Fibroblast of skin of scalp (primary cell): ENCODE measurements at regions not wholly inside any gene's neighbourhood (a gene's known extent, or its start where the extent isn't known, plus 50 kb on each side); places are given as distances from the start of the nearest gene placed in this dataset.
"Not testable (repeated sequence)": the region's sequence is repeated elsewhere in the genome, so short reads cannot be mapped to it uniquely, and the experiment has no call there.

Experiments
- DNase-seq: peaks from one replicate; pipeline ENCODE4 v3.0.0-alpha.2; 2013

- DNase-seq: no peak
Measured at GRCh38 chr20:60097285-60097684, 139.1 kb downstream of the CDH26 start.

- DNase-seq: no peak
Measured at GRCh38 chr20:60100780-60101179, 142.6 kb downstream of the CDH26 start.

GRCh38 chr20:60101201-60101890 lies 143.1 kb downstream of the CDH26 start:
- no peak for DNase-seq

GRCh38 chr20:60101891-60102281 lies 143.7 kb downstream of the CDH26 start:
- no peak for DNase-seq

- DNase-seq: no peak
Measured at GRCh38 chr20:60102665-60103210, 144.5 kb downstream of the CDH26 start.

GRCh38 chr20:60104993-60105803 lies 147.0 kb downstream of the CDH26 start:
- no peak for DNase-seq

GRCh38 chr20:60106186-60106585 lies 148.0 kb downstream of the CDH26 start:
- not testable (repeated sequence) for DNase-seq

GRCh38 chr20:60107621-60108390 lies 149.6 kb downstream of the CDH26 start:
- no peak for DNase-seq

- DNase-seq: peak; percentile 90
Measured at GRCh38 chr20:60108397-60108796, 150.2 kb downstream of the CDH26 start.

GRCh38 chr20:60113024-60113724 lies 155.0 kb downstream of the CDH26 start:
- no peak for DNase-seq

- no peak for DNase-seq
Measured at GRCh38 chr20:60113771-60114170, 155.5 kb downstream of the CDH26 start.

GRCh38 chr20:60115451-60115850 lies 157.2 kb downstream of the CDH26 start:
- no peak for DNase-seq

- DNase-seq: no peak
Measured at GRCh38 chr20:60116128-60116909, 158.1 kb downstream of the CDH26 start.

GRCh38 chr20:60117065-60117464 lies 158.8 kb downstream of the CDH26 start:
- DNase-seq: peak; percentile 81

GRCh38 chr20:60121903-60122302 lies 163.7 kb downstream of the CDH26 start:
- DNase-seq: no peak

- DNase-seq: no peak
Measured at GRCh38 chr20:60122671-60123070, 164.4 kb downstream of the CDH26 start.

- no peak for DNase-seq
Measured at GRCh38 chr20:60123096-60123495, 164.9 kb downstream of the CDH26 start.

GRCh38 chr20:60123652-60124051 lies 165.4 kb downstream of the CDH26 start:
- no peak for DNase-seq

- no peak for DNase-seq
Measured at GRCh38 chr20:60124776-60125381, 166.7 kb downstream of the CDH26 start.

GRCh38 chr20:60125513-60125912 lies 167.3 kb downstream of the CDH26 start:
- no peak for DNase-seq

GRCh38 chr20:60126975-60127374 lies 168.8 kb downstream of the CDH26 start:
- DNase-seq: no peak
